ENCODE measurements at regions not wholly inside any gene's neighbourhood (a gene's known extent, or its start where the extent isn't known, plus 50 kb on each side); places are given as distances from the start of the nearest gene placed in this dataset.

DNA sequence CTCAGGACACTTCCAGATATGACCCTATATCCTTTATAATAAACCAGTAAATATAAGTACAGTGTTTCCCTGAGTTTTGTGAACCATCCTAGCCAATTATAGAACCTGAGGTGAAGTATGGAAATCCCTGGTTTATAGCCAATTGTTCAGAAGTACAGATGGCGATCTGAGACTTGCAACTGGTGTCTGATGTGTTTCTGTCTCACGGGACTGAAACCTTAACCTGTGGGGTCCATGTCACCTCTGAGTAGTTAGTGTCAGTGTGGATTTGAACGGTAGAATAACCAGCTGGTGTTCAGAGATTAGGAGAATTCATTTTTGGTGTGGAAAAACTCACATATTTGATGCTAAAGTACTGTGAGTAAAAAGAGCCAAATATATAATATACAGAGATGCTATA, 606.6 kb downstream of the MAFB start:
- no peak for FAIRE-seq
- dilution Hi-C loops (cut with MboI; ENCODE audit: extremely low pct_ligation_motif_present, low sequenced_read_pairs) (no loop called here), intact Hi-C loops (cut with micrococcal nuclease) (no loop called here)
- Histone ChIP-seq H3K36me3 (ENCODE audit: control insufficient read depth in 2 of 2, extremely low read depth in 1 of 2, insufficient read depth in 2 of 2, low read length in 2 of 2) (no peaks in the 10 kb centered on the region), H3K9me1 (replicated peaks; ENCODE audit: control insufficient read depth, extremely low read depth, insufficient read depth, low read length) (no peaks in the 10 kb centered on the region), H3K79me2 (ENCODE audit: control insufficient read depth, insufficient read depth, low read length) (no peaks in the 10 kb centered on the region), H3K9me3 (replicated peaks; ENCODE audit: control insufficient read depth, insufficient read depth, low read length) (no peaks in the 10 kb centered on the region), H3K27ac (ENCODE audit: insufficient read depth, low read depth, low read length) (no peak overlapping the region), H4K20me1 (replicated peaks; ENCODE audit: control insufficient read depth, extremely low read depth, insufficient read depth, low read length) (no peaks in the 10 kb centered on the region), H3K27me3 (ENCODE audit: control insufficient read depth in 2 of 2, insufficient read depth in 2 of 2, low read length in 2 of 2) (no peaks in the 10 kb centered on the region), H3K4me2 (ENCODE audit: insufficient read depth, low read length) (no peak overlapping the region), H3K9ac (replicated peaks; ENCODE audit: extremely low read depth, insufficient read depth, low read length) (no peak overlapping the region), H2AFZ (ENCODE audit: low read depth, low read length) (no peak overlapping the region), H3K4me3 (replicated peaks in 1 of 3; ENCODE audit: insufficient read depth in 1 of 3, low read depth in 1 of 3, low read length in 3 of 3) (no peak overlapping the region), H3K4me1 (ENCODE audit: control insufficient read depth, extremely low read depth, insufficient read depth, low read length) (no peaks in the 10 kb centered on the region)
- POLR2A ChIA-PET = no interaction called here
- TF ChIP-seq POLR2A (IDR thresholded peaks at IDR 0.05; ENCODE audit: low read depth, low read length) = no peak
- TF ChIP-seq GATA2 (IDR thresholded peaks at IDR 0.05; ENCODE audit: insufficient read depth, insufficient read length, low read depth, low read length) = no peak
- TF ChIP-seq, protein P1, sequence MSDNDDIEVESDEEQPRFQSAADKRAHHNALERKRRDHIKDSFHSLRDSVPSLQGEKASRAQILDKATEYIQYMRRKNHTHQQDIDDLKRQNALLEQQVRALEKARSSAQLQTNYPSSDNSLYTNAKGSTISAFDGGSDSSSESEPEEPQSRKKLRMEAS (IDR thresholded peaks at IDR 0.05; ENCODE audit: insufficient read depth, insufficient read length) = no peak
- BruUV-seq (replicated peaks) = no TSS peak
- no peak for DNase-seq (ENCODE audit: low read depth, low spot score)
- CTCF ChIA-PET = no interaction called here

DNA sequence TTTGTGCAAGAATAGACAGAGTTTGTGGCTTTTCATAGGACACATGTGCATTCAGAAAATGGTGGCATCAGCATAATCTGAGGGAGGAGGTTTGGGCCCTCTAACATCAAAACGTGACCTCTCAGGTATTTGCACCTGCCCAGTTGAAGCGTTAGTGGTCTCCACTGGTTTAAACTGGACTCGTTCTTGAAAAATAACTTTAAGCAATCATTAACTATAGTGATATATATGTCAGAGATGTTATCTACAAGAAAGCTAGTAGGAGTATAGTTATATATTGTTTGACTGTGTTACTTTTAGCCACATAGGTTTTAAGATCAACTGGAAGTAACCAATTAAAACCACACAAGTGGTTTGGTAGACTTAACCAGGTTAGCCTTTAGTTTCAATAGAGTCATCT, 607.4 kb downstream of the MAFB start:
- DNase-seq (ENCODE audit: low read depth, low spot score) (no peak), FAIRE-seq (no peak)
- no peaks in the 10 kb centered on the region for H3K9me3 ChIP-seq (replicated peaks; ENCODE audit: control insufficient read depth, insufficient read depth, low read length)
- H3K4me3 ChIP-seq (replicated peaks in 1 of 3; ENCODE audit: insufficient read depth in 1 of 3, low read depth in 1 of 3, low read length in 3 of 3) = no peak overlapping the region
- dilution Hi-C loops (cut with MboI; ENCODE audit: extremely low pct_ligation_motif_present, low sequenced_read_pairs) (no loop called here), intact Hi-C loops (cut with micrococcal nuclease) (no loop called here)
- H3K79me2 ChIP-seq (ENCODE audit: control insufficient read depth, insufficient read depth, low read length) = no peaks in the 10 kb centered on the region
- H2AFZ ChIP-seq (ENCODE audit: low read depth, low read length) = no peak overlapping the region
- ChIA-PET CTCF (no interaction called here), POLR2A (no interaction called here)
- H3K4me2 ChIP-seq (ENCODE audit: insufficient read depth, low read length) = no peak overlapping the region
- no peaks in the 10 kb centered on the region for H3K36me3 ChIP-seq (ENCODE audit: control insufficient read depth in 2 of 2, extremely low read depth in 1 of 2, insufficient read depth in 2 of 2, low read length in 2 of 2)
- TF ChIP-seq POLR2A (IDR thresholded peaks at IDR 0.05; ENCODE audit: low read depth, low read length) (no peak), CTCF (IDR thresholded peaks at IDR 0.05; ENCODE audit: extremely low read depth in 1 of 2, insufficient read depth in 1 of 2, low read depth in 1 of 2, low read length in 2 of 2) (no peak), FOS (IDR thresholded peaks at IDR 0.05; ENCODE audit: borderline replicate concordance, insufficient read depth, low read length) (no peak), GATA2 (IDR thresholded peaks at IDR 0.05; ENCODE audit: insufficient read depth, insufficient read length, low read depth, low read length) (no peak), EZH2 (IDR thresholded peaks at IDR 0.05; ENCODE audit: borderline replicate concordance, low read depth, low read length, severe bottlenecking) (no peak), MYC (IDR thresholded peaks at IDR 0.05; ENCODE audit: low read depth, low read length) (no peak), POLR2AphosphoS5 (IDR thresholded peaks at IDR 0.05; ENCODE audit: insufficient read depth, low read depth, low read length) (no peak), JUN (IDR thresholded peaks at IDR 0.05; ENCODE audit: borderline replicate concordance, insufficient read depth, insufficient read length, low read depth) (no peak)
- TF ChIP-seq, protein P1 (IDR thresholded peaks at IDR 0.05; ENCODE audit: insufficient read depth, insufficient read length) = no peak
- no peak overlapping the region for H3K27ac ChIP-seq (ENCODE audit: insufficient read depth, low read depth, low read length)
- H3K9me1 ChIP-seq (replicated peaks; ENCODE audit: control insufficient read depth, extremely low read depth, insufficient read depth, low read length) = no peaks in the 10 kb centered on the region
- no peak overlapping the region for H3K9ac ChIP-seq (replicated peaks; ENCODE audit: extremely low read depth, insufficient read depth, low read length)
- no peaks in the 10 kb centered on the region for H3K27me3 ChIP-seq (ENCODE audit: control insufficient read depth in 2 of 2, insufficient read depth in 2 of 2, low read length in 2 of 2)
- H3K4me1 ChIP-seq (ENCODE audit: control insufficient read depth, extremely low read depth, insufficient read depth, low read length) = no peaks in the 10 kb centered on the region
- BruUV-seq (replicated peaks) = no TSS peak
- no peaks in the 10 kb centered on the region for H4K20me1 ChIP-seq (replicated peaks; ENCODE audit: control insufficient read depth, extremely low read depth, insufficient read depth, low read length)
